ENCODE measurements at regions not wholly inside any gene's neighbourhood (a gene's known extent, or its start where the extent isn't known, plus 50 kb on each side); places are given as distances from the start of the nearest gene placed in this dataset.

DNA sequence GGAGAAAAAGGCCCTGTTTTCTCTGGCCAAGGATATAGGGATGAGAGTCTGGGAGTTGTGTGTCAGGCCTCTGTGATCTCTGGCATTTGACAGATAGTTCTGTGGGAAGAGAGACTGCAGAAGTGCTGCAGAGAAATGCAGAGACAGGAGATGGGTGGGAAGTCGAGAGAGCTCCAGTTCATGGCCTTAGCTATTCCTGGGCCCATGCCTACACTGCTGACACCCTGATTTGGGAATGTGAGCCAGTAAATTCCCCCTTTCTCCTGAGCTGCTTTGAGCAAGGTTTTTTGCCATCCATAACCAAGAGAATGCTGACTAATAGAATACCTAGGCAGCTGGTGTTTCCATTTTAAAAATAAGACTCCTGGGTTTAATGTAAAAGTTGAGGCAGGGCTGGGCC is 59.3 kb downstream of the EBLN2 start:
- TF ChIP-seq, protein P1, sequence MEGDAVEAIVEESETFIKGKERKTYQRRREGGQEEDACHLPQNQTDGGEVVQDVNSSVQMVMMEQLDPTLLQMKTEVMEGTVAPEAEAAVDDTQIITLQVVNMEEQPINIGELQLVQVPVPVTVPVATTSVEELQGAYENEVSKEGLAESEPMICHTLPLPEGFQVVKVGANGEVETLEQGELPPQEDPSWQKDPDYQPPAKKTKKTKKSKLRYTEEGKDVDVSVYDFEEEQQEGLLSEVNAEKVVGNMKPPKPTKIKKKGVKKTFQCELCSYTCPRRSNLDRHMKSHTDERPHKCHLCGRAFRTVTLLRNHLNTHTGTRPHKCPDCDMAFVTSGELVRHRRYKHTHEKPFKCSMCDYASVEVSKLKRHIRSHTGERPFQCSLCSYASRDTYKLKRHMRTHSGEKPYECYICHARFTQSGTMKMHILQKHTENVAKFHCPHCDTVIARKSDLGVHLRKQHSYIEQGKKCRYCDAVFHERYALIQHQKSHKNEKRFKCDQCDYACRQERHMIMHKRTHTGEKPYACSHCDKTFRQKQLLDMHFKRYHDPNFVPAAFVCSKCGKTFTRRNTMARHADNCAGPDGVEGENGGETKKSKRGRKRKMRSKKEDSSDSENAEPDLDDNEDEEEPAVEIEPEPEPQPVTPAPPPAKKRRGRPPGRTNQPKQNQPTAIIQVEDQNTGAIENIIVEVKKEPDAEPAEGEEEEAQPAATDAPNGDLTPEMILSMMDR (IDR thresholded peaks at IDR 0.05; ENCODE audit: low read length, missing control alignments), result no peak
- no peak for DNase-seq (ENCODE audit: low read depth)
- no peak overlapping the region for H3K4me3 ChIP-seq (replicated peaks; ENCODE audit: low read depth, low read length)

DNA sequence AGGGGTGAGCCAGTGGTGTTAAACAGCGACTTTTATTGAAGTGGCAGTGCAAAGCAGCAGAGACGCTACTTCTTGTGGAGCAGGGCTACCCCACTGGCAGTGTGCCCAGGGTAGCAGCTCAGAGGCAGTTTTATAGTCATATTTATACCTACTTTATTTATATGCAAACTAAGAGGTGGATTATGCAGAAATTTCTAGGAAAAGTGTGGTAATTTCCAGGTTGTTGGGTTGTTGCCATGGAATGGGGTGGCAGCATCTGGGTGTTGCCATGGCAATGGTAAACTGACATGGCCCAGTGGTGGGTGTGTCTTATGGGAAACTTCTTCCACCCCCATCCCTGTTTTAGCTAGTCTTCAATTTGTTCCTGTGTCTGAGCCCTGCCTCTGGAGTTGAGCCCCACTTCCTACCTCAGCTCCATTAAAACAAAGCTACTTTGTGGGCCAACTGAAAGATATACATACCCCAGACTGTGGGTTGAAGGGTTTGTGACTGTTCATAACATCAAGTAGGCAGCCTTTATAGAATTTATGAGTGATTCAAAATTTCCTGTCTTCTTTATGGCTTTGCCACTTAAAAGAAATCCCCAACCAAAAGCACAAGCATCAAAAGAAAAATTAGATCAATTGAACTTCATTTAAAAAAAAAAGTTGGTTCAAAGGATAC is 60.3 kb downstream of the EBLN2 start:
- TF ChIP-seq, protein P1 (IDR thresholded peaks at IDR 0.05; ENCODE audit: low read length, missing control alignments), result no peak
- no peak for DNase-seq (ENCODE audit: low read depth)
- H3K4me3 ChIP-seq (replicated peaks; ENCODE audit: low read depth, low read length), result no peak overlapping the region

DNA sequence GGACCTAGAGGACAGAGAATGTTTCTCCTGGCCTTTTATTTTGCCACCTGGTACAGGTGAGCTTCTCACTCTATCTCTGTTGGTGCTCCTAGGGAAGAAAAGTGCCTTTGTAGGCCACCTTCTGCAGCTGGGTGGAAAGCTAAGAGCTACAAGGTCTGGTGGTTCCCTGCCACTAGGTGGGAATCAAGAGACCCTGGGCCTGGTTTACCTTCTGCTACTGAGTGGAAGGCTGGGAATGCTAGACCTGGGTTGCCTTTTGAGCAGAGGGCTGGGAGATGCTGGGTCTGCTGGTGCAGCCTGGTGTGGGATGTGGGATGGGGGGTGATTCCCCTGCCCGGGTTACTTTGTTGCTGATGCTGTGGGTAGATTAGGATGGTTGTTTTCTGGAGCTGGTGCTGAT is 72.6 kb downstream of the EBLN2 start:
- no peak overlapping the region for H3K4me3 ChIP-seq (replicated peaks; ENCODE audit: low read depth, low read length)
- no peak for DNase-seq (ENCODE audit: low read depth)
- TF ChIP-seq, protein P1 (IDR thresholded peaks at IDR 0.05; ENCODE audit: low read length, missing control alignments), result no peak

DNA sequence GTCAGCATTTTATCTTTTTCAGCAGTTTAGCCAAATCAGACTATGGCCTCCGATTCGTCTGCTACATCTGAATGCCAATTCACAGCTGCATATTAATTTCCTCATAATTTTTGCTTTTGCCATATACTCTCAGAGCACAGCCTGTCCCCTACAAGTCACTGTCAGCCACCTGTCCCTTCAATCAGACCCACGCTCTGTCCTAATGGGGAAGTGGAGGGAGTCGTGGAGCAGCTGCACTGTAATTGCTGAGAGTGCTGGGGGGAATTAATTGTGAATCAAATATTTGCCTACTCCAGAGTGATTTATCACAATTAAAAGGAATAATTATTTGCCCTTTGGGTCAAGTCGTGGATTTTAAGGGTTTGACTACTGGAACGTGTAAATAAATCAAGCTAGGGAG is 75.5 kb downstream of the EBLN2 start:
- no peak for DNase-seq (ENCODE audit: low read depth)
- H3K4me3 ChIP-seq (replicated peaks; ENCODE audit: low read depth, low read length), result no peak overlapping the region
- TF ChIP-seq, protein P1 (IDR thresholded peaks at IDR 0.05; ENCODE audit: low read length, missing control alignments), result no peak

DNA sequence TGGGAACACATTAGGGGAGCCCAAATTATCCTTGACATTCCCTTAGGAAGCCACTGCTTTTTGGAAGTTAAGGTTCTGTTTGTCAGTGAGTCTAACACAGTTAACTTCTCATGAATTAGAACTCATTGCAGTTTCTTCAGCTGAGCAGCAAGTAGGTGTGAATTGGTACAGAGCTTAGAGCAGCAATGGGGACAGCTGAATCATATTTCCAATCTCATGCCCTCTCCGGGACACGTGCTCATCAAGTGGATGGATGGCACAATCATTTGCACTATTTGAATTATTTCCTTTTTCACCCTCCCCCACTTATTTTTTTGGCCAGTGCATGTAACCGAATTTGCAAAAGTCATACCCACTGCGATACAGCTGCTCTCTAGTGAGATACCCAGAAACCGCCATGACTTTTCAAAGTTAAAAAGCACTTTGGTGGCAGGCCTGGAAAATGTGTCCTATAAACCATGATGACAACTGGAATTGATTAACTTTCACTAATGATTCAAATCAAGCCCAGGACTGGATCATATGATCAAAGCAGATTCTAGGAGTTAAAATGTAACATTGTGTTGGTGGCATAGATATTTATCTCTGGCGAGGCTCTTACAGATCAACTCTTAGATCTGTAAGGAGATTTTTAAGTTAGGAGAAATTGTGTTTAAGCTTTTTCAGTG is 76.4 kb downstream of the EBLN2 start:
- H3K4me3 ChIP-seq (replicated peaks; ENCODE audit: low read depth, low read length), result no peak overlapping the region
- no peak for DNase-seq (ENCODE audit: low read depth)
- TF ChIP-seq, protein P1 (IDR thresholded peaks at IDR 0.05; ENCODE audit: low read length, missing control alignments), result no peak

DNA sequence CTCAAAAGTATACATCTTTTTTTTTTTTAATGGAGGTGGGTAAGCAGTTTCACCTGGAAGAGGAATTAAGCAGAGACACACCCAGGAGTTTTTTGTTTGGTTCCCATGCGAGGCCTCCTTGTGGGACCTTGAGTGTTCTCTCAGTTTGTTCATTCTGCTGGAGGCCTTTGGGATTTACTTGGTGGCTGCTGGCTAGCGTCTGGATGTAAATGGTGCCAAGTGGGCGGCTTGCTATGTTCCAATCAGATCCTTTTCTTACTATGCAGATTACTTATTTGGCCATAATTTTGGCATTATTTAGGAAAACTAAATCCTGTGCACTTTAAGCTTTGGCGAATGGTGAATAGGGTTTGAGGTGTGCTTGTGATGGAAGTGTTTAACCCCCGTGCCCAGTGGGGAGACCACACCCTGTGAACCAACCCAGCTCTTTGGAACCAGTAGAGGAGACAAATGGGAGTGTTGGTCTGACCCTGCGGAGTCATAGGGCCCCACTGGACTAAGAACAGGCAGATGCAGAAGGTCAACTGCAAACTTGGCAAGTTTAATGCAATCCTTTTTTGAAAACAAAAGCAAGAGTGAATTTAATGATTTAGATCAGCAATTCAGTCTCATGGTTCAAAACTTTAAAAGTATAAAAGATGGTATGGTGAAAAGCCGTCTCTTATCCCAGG is 79.4 kb downstream of the EBLN2 start:
- no peak overlapping the region for H3K4me3 ChIP-seq (replicated peaks; ENCODE audit: low read depth, low read length)
- TF ChIP-seq, protein P1 (IDR thresholded peaks at IDR 0.05; ENCODE audit: low read length, missing control alignments), result no peak
- DNase-seq (ENCODE audit: low read depth), result no peak
